Activated naive CD4-positive, alpha-beta T cell treated with anti-CD3 and anti-CD28 coated beads, Interleukin-2, amount 50 U/mL, for 24 hours (primary cell): ENCODE measurements at regions not wholly inside any gene's neighbourhood (a gene's known extent, or its start where the extent isn't known, plus 50 kb on each side); places are given as distances from the start of the nearest gene placed in this dataset.
A peak's percentile ranks its signal among the peaks of the same experiment; 100 is the strongest.
"Not testable (repeated sequence)": the region's sequence is repeated elsewhere in the genome, so short reads cannot be mapped to it uniquely, and the experiment has no call there.

Experiments
- H3K27ac Mint-ChIP-seq: one replicate; pipeline ENCODE4 v1.8.0; 2021; ENCODE audit warnings: mild to moderate bottlenecking, mixed read lengths
- H3K27me3 Mint-ChIP-seq: one replicate; pipeline ENCODE4 v1.8.0; 2021; ENCODE audit warnings: mixed read lengths
- H3K36me3 Mint-ChIP-seq: one replicate; pipeline ENCODE4 v1.8.0; 2021; ENCODE audit warnings: mixed read lengths
- H3K4me1 Mint-ChIP-seq: one replicate; pipeline ENCODE4 v1.8.0; 2021; ENCODE audit warnings: mixed read lengths
- H3K4me3 Mint-ChIP-seq: one replicate; pipeline ENCODE4 v1.8.0; 2021; ENCODE audit warnings: mild to moderate bottlenecking, mixed read lengths
- H3K9me3 Mint-ChIP-seq: one replicate; pipeline ENCODE4 v1.8.0; 2021; ENCODE audit warnings: mixed read lengths

DNA sequence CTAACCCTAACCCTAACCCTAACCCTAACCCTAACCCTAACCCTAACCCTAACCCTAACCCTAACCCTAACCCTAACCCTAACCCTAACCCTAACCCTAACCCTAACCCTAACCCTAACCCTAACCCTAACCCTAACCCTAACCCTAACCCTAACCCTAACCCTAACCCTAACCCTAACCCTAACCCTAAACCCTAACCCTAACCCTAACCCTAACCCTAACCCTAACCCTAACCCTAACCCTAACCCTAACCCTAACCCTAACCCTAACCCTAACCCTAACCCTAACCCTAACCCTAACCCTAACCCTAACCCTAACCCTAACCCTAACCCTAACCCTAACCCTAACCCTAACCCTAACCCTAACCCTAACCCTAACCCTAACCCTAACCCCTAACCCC, 80.6 kb upstream of the PLEKHG4B start:
- H3K4me3 Mint-ChIP-seq, H3K4me1 Mint-ChIP-seq, H3K36me3 Mint-ChIP-seq, H3K9me3 Mint-ChIP-seq, H3K27ac Mint-ChIP-seq: not testable (repeated sequence)
- H3K27me3 Mint-ChIP-seq: peaks cover 14% of the 10 kb centered on the region

DNA sequence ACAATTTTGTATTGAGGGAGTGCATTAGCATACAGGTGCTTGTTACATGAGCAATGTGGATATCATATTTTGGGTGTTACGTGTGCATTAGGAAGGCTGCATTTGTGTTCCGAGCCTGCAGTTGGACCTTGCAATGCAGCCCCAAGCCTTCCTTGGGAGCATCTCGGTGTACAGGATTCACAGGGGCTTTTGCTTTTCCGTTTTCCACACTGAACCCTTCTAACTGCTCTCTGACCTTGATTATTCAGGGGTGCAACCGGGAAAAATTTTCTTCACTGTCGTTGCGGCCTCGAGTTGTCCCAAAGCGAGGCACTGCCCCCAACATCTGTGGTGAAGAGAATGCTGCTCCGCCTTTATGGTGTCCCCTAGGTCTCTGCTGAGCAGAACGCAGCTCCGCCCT, 80.1 kb upstream of the PLEKHG4B start:
- H3K9me3 Mint-ChIP-seq: no peaks in the 10 kb centered on the region
- no peaks in the 10 kb centered on the region for H3K36me3 Mint-ChIP-seq
- H3K4me1 Mint-ChIP-seq: no peaks in the 10 kb centered on the region
- H3K4me3 Mint-ChIP-seq: no peak overlapping the region
- peak overlapping the region; percentile 46 for H3K27ac Mint-ChIP-seq
- H3K27me3 Mint-ChIP-seq: peaks cover 14% of the 10 kb centered on the region

DNA sequence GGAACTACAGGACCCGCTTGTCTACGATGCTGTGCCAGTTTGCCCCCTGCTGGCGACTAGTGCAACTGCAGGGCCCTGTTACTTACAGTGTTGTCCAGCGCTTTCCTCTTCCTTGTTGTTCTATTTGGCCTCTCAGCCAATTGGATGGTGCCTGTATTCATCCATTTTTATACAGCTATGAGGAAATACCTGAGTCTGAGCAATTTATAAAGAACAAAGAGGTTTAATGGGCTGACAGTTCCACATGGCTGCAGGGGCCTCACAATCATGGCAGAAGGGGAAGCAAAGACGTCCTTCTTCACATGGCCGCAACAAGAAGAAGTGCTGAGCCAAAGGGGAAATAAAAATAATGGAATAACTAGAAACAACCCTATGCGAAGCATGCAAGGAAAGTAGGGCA, 78.7 kb upstream of the PLEKHG4B start:
- H3K9me3 Mint-ChIP-seq: no peaks in the 10 kb centered on the region
- H3K36me3 Mint-ChIP-seq: no peaks in the 10 kb centered on the region
- no peaks in the 10 kb centered on the region for H3K4me1 Mint-ChIP-seq
- no peak overlapping the region for H3K4me3 Mint-ChIP-seq
- H3K27me3 Mint-ChIP-seq: peaks cover 14% of the 10 kb centered on the region
- H3K27ac Mint-ChIP-seq: no peak overlapping the region

DNA sequence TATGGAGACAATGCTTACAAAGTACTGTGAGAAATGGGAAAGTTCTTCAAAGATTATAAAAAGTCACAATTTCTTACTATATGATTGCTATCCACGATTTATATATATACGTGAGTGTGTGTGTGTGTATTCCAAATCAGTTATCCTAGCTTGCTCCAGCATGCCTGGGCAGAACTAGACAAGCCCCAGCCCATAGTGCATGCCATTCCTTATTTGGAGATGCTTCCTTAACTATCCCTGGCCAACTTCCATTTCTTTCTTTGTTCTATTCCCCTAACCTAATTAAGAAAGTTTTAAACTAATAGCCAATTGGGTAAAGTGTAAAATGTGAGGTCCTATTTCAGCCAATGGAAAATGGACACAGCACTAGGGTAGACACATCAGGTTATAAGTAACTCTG, 77.3 kb upstream of the PLEKHG4B start:
- H3K27me3 Mint-ChIP-seq: peaks cover 16% of the 10 kb centered on the region
- not testable (repeated sequence) for H3K27ac Mint-ChIP-seq, H3K4me1 Mint-ChIP-seq, H3K4me3 Mint-ChIP-seq, H3K9me3 Mint-ChIP-seq, H3K36me3 Mint-ChIP-seq

DNA sequence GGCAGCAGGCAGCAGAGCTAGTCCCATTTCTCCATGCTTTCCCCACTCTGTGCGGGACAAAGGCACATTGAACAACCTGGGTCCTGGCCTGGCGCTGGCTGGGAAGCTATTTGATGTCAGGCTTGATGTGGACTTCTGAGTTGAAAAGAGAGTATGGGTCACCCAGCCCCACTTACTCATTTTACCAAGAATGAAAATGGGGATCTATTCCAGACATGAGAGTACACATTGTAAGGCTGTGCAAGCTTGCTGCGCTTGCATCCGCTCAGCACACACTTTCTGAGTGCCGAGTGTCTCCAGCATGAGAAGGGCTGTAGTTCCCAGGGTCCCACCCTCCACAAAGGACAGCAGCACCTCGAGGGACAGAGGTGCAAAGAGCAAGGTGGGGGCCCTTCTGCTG, 71.7 kb upstream of the PLEKHG4B start:
- H3K27me3 Mint-ChIP-seq: peaks cover 35% of the 10 kb centered on the region

DNA sequence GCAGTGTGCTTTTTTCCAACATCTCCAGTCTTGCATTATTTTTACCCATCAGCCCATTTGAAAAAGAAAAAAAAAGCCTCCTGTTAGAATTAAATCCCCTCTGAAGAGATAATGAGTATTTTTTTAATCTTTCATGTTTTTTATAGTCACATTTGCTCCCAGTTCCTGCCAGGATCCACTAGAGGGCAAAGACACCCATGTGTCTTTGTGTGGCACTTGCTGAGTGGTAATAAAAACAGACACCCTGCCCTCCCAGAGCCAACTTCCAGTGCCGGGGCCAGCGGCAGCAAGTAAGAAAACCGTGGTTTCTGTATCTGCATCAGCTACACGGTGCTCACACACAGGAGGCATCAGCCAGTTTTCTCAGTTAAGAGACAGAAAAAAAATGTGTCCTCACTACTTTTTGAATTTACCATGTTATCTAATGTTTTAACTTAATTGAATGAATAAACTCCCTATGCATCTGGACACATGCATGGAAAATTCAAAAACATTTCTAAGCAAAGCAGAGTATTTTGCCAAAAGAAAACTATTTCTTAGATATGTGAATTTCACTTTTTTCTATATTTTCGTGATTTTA, 70.2 kb upstream of the PLEKHG4B start:
- no peaks in the 10 kb centered on the region for H3K4me1 Mint-ChIP-seq
- peaks cover 30% of the 10 kb centered on the region for H3K27me3 Mint-ChIP-seq
- no peak overlapping the region for H3K4me3 Mint-ChIP-seq
- H3K9me3 Mint-ChIP-seq: no peaks in the 10 kb centered on the region
- peaks cover 2% of the 10 kb centered on the region for H3K36me3 Mint-ChIP-seq
- no peak overlapping the region for H3K27ac Mint-ChIP-seq

More for the DNA sequence above, 71.7 kb upstream of the PLEKHG4B start:
- H3K27ac Mint-ChIP-seq, H3K4me1 Mint-ChIP-seq, H3K4me3 Mint-ChIP-seq, H3K36me3 Mint-ChIP-seq, H3K9me3 Mint-ChIP-seq: not testable (repeated sequence)

DNA sequence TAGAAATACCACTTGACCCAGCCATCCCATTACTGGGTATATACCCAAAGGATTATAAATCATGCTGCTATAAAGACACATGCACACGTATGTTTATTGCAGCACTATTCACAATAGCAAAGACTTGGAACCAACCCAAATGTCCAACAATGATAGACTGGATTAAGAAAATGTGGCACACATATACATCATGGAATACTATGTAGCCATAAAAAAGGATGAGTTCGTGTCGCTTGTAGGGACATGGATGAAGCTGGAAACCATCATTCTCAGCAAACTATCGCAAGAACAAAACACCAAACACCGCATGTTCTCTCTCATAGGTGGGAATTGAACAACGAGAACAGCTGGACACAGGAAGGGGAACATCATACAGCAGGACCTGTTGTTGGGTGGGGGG, 68.1 kb upstream of the PLEKHG4B start:
- not testable (repeated sequence) for H3K36me3 Mint-ChIP-seq, H3K4me1 Mint-ChIP-seq, H3K27ac Mint-ChIP-seq, H3K4me3 Mint-ChIP-seq
- Mint-ChIP-seq H3K27me3 (peaks cover 42% of the 10 kb centered on the region), H3K9me3 (peaks cover 16% of the 10 kb centered on the region)

DNA sequence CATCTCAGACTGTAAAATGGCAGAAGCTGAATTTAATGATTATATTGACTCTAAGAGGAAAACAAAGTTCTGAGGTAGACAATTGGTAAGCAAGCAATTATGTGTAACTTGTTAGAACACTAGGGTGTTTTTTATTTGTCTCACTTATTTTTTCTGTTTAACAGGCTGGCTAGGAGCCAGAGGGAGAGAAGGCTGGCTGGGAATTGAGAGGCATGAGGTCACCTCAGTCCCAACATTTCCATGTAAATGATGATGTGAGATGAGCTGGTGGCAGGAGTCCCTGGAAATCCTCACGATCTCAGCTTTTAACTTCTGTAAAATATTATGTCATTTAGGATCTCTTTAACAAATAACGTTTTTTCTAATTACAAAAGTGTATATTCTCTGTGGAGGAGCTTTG, 66.9 kb upstream of the PLEKHG4B start:
- H3K4me1 Mint-ChIP-seq, H3K27ac Mint-ChIP-seq, H3K4me3 Mint-ChIP-seq, H3K36me3 Mint-ChIP-seq: not testable (repeated sequence)
- peaks cover 23% of the 10 kb centered on the region for H3K9me3 Mint-ChIP-seq
- peaks cover 40% of the 10 kb centered on the region for H3K27me3 Mint-ChIP-seq

DNA sequence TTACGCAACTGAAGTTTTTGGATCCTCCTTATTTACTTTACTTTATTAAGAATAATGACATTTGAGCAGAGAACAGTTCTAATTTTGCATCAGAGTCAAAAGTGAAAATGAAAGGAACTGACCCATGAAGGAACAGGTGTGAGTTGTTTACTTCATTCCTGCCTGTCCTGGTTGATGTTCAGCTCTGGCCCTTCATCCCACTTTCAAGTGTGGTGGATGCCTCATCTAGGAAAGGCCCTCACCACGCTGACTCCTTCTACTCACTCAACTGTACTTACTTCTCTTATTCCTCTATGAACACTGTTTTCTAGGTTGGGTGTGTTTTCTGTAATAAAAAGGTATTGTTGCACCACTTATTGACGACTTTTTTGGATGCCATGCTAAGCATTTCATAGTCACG, 61.8 kb upstream of the PLEKHG4B start:
- no peak overlapping the region for H3K27ac Mint-ChIP-seq
- peaks cover 2% of the 10 kb centered on the region for H3K36me3 Mint-ChIP-seq
- peaks cover 23% of the 10 kb centered on the region for H3K9me3 Mint-ChIP-seq
- no peaks in the 10 kb centered on the region for H3K4me1 Mint-ChIP-seq
- no peak overlapping the region for H3K4me3 Mint-ChIP-seq
- H3K27me3 Mint-ChIP-seq: peaks cover 31% of the 10 kb centered on the region

DNA sequence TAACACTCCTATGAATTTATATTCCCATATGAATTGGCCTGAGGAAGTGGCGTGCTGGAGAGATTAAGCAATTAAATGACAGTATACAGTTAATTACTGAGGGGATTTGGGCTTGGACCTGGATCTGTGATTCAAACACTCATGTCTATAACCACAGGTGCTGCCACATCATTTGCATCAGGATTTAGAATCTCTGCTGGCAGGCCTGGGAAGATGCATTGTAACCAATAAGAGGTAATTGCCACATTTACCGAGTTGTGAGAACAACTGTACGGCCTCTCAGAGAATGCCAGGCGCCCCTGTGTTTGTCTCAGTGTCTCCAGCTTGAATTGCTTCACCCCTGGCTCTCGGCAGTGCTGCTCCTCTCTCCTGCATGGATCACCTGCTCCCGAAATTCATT, 61.4 kb upstream of the PLEKHG4B start:
- peaks cover 23% of the 10 kb centered on the region for H3K9me3 Mint-ChIP-seq
- H3K27me3 Mint-ChIP-seq: peaks cover 34% of the 10 kb centered on the region
- H3K4me1 Mint-ChIP-seq, H3K27ac Mint-ChIP-seq, H3K36me3 Mint-ChIP-seq, H3K4me3 Mint-ChIP-seq: not testable (repeated sequence)

DNA sequence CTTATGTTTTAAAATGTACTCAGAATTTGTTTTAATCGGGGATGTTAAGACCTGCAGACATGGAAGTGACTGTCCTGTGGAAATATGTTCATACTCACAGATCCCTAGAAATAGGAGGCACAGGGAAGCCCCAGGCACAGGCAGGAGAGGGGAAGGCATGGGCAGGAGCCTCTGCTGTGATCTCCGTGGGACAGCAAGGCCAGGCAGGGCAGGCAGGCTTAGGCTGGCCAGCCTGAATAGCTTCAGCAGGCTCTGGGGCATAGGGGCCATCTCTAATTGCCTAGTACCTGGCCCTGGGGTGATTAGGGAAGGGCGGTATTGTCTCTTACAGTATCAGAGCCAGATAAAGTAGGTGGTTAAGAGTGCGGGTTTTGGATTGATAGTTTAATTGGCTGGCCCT, 59.8 kb upstream of the PLEKHG4B start:
- no peak overlapping the region for H3K27ac Mint-ChIP-seq
- H3K4me3 Mint-ChIP-seq: no peak overlapping the region
- peaks cover 2% of the 10 kb centered on the region for H3K36me3 Mint-ChIP-seq
- H3K4me1 Mint-ChIP-seq: no peaks in the 10 kb centered on the region
- H3K9me3 Mint-ChIP-seq: peaks cover 20% of the 10 kb centered on the region
- peaks cover 29% of the 10 kb centered on the region for H3K27me3 Mint-ChIP-seq

DNA sequence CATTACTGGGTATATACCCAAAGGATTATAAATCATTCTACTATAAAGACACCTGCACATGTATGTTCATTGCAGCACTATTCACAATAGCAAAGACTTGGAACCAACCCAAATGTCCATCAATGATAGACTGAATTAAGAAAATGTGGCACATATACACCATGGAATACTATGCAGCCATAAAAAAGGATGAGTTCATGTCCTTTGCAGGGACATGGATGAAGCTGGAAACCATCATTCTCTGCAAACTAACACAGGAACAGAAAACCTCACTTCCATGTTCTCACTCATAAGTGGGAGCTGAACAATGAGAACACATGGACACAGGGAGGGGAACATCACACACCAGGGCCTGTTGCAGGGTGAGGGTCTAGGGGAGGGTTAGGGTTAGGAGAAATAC, 56.4 kb upstream of the PLEKHG4B start:
- H3K36me3 Mint-ChIP-seq, H3K4me1 Mint-ChIP-seq, H3K9me3 Mint-ChIP-seq, H3K4me3 Mint-ChIP-seq: not testable (repeated sequence)
- Mint-ChIP-seq H3K27ac (peak overlapping the region; percentile 59), H3K27me3 (peaks cover 30% of the 10 kb centered on the region)

DNA sequence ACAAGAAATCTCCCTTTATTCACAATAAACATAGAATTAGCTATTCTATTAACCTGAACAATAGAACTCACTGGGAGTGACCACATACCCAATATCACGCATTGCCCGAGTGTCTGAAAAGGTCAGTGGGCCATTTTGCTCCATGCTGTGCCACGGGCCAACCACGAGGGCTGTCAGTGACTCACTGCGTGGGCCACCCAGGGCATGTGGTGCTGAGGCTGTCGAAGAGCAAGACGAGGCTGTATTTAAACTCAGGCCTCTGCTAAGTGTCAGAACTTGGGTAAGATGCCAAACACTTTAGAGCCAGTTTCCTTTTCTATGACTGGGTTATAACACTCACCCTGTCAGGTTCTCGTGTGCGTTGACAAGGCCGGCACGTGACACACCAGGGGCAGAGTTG, 54.8 kb upstream of the PLEKHG4B start:
- not testable (repeated sequence) for H3K4me1 Mint-ChIP-seq, H3K36me3 Mint-ChIP-seq, H3K27ac Mint-ChIP-seq, H3K9me3 Mint-ChIP-seq, H3K4me3 Mint-ChIP-seq
- peaks cover 32% of the 10 kb centered on the region for H3K27me3 Mint-ChIP-seq

DNA sequence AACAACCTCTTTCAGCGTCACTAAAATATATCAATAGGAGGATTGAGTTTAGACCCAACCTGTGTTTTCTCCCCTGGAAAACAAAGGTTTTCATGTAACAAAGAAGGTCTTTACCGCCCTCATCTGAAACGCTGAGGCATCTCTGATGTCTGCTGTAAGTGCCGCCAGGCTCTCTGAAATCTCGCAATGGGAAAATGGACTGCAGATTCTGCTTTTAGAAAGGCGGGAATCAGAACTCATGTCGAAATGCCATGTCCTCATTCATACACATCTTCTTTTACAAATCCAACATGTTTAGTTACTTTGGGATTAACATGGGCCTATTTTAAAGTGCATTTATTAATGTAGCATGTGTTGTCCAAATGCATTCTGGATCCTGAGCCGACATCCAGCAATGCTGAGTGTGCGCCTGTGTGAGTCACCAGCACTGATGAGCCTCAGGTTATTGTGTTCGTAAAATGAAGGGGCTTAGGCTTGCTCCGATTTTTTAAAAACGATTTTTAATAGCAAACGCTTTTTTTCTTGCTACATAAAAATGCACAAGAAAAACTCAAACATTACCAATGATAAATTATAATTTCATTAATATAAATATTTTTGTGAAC, 51.9 kb upstream of the PLEKHG4B start:
- Mint-ChIP-seq H3K36me3 (no peaks in the 10 kb centered on the region), H3K27me3 (peaks cover 25% of the 10 kb centered on the region), H3K27ac (no peak overlapping the region), H3K4me3 (no peak overlapping the region), H3K4me1 (no peaks in the 10 kb centered on the region), H3K9me3 (no peaks in the 10 kb centered on the region)
